Mammary epithelial cell (primary cell): ENCODE measurements at regions not wholly inside any gene's neighbourhood (a gene's known extent, or its start where the extent isn't known, plus 50 kb on each side); places are given as distances from the start of the nearest gene placed in this dataset.

Experiments used
- CTCF ChIP-seq, 2 donors: IDR thresholded peaks in 1 of 2; conservative IDR thresholded peaks in 1 of 2; 2 replicates each; pipeline ENCODE4 v1.5.1; 2011 to 2012; ENCODE audit warnings: inconsistent platforms in 2 of 2, low read length in 2 of 2, mild to moderate bottlenecking in 2 of 2, control low read depth in 1 of 2, low read depth in 1 of 2; ENCODE audit not compliant: insufficient read depth in 1 of 2; ENCODE audit errors: extremely low read depth in 1 of 2
- EZH2 ChIP-seq: IDR thresholded peaks from 2 replicates; pipeline ENCODE4 v1.6.1; 2012; ENCODE audit warnings: low read length, inconsistent platforms, borderline replicate concordance

- no peak for TF ChIP-seq CTCF (conservative IDR thresholded peaks at IDR 0.05 in 1 of 2, IDR thresholded peaks at IDR 0.05 in 1 of 2; ENCODE audit: extremely low read depth in 1 of 2, insufficient read depth in 1 of 2, low read depth in 1 of 2, low read length in 2 of 2)
- no peak for TF ChIP-seq EZH2
Observed at GRCh38 chr10:113348694-113349093, 204.2 kb upstream of the HABP2 start.
